ENCODE measurements at regions not wholly inside any gene's neighbourhood (a gene's known extent, or its start where the extent isn't known, plus 50 kb on each side); places are given as distances from the start of the nearest gene placed in this dataset.

GRCh38 chr20:48267860-48268633 lies 482.8 kb upstream of the SULF2 start:
- Histone ChIP-seq H3K27ac (replicated peaks) (no peak overlapping the region), H3K4me3 (replicated peaks; ENCODE audit: insufficient read depth, low read length) (no peak overlapping the region), H3K27me3 (ENCODE audit: insufficient read depth, poor library complexity, severe bottlenecking) (no peaks in the 10 kb centered on the region)
- no peak for DNase-seq (ENCODE audit: low read depth in 1 of 2, low spot score in 1 of 2)
- TF ChIP-seq, protein P1, sequence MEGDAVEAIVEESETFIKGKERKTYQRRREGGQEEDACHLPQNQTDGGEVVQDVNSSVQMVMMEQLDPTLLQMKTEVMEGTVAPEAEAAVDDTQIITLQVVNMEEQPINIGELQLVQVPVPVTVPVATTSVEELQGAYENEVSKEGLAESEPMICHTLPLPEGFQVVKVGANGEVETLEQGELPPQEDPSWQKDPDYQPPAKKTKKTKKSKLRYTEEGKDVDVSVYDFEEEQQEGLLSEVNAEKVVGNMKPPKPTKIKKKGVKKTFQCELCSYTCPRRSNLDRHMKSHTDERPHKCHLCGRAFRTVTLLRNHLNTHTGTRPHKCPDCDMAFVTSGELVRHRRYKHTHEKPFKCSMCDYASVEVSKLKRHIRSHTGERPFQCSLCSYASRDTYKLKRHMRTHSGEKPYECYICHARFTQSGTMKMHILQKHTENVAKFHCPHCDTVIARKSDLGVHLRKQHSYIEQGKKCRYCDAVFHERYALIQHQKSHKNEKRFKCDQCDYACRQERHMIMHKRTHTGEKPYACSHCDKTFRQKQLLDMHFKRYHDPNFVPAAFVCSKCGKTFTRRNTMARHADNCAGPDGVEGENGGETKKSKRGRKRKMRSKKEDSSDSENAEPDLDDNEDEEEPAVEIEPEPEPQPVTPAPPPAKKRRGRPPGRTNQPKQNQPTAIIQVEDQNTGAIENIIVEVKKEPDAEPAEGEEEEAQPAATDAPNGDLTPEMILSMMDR (IDR thresholded peaks at IDR 0.05; ENCODE audit: insufficient read depth, low read length): no peak
- TF ChIP-seq GABPA (IDR thresholded peaks at IDR 0.05; ENCODE audit: low read depth) (no peak), POLR2AphosphoS5 (IDR thresholded peaks at IDR 0.05; ENCODE audit: low read depth) (no peak), SPI1 (IDR thresholded peaks at IDR 0.05; ENCODE audit: borderline replicate concordance, low read depth) (no peak), REST (IDR thresholded peaks at IDR 0.05; ENCODE audit: insufficient replicate concordance, low read depth) (no peak)

DNA sequence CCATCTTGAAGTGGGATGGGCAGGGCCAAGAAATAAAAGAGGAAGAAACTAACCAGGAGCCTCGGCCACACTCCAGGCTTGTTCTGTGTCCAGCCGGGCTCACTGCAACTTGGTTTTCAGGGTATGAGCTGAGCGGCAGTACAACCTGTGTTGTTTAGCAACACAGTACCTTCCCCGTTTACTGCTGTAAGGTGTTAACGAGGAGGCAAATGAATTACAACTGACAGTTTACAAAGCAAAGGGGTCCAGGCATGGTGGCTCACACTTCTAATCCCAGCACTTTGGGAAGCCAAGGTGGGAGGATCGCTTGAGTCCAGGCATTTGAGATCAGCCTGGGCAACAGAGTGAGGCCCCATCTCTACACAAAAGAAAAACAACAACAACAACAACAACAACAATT lies 481.3 kb upstream of the SULF2 start:
- H3K4me3 ChIP-seq (replicated peaks; ENCODE audit: insufficient read depth, low read length): no peak overlapping the region
- no peak overlapping the region for H3K27ac ChIP-seq (replicated peaks)
- DNase-seq (ENCODE audit: low read depth in 1 of 2, low spot score in 1 of 2): no peak
- no peaks in the 10 kb centered on the region for H3K27me3 ChIP-seq (ENCODE audit: insufficient read depth, poor library complexity, severe bottlenecking)
- TF ChIP-seq REST (IDR thresholded peaks at IDR 0.05; ENCODE audit: insufficient replicate concordance, low read depth) (no peak), POLR2AphosphoS5 (IDR thresholded peaks at IDR 0.05; ENCODE audit: low read depth) (no peak), SPI1 (IDR thresholded peaks at IDR 0.05; ENCODE audit: borderline replicate concordance, low read depth) (no peak), GABPA (IDR thresholded peaks at IDR 0.05; ENCODE audit: low read depth) (no peak)
- TF ChIP-seq, protein P1 (IDR thresholded peaks at IDR 0.05; ENCODE audit: insufficient read depth, low read length): no peak

- DNase-seq (ENCODE audit: low read depth in 1 of 2, low spot score in 1 of 2): no peak
- no peak overlapping the region for H3K27ac ChIP-seq (replicated peaks)
- TF ChIP-seq POLR2AphosphoS5 (IDR thresholded peaks at IDR 0.05; ENCODE audit: low read depth) (no peak), REST (IDR thresholded peaks at IDR 0.05; ENCODE audit: insufficient replicate concordance, low read depth) (no peak), GABPA (IDR thresholded peaks at IDR 0.05; ENCODE audit: low read depth) (no peak)
- TF ChIP-seq, protein P1 (IDR thresholded peaks at IDR 0.05; ENCODE audit: insufficient read depth, low read length): no peak
Observed at GRCh38 chr20:48265791-48266190, 480.5 kb upstream of the SULF2 start.

More at GRCh38 chr20:48265791-48266190, 480.5 kb upstream of the SULF2 start:
- Histone ChIP-seq H3K4me3 (replicated peaks; ENCODE audit: insufficient read depth, low read length) (no peak overlapping the region), H3K27me3 (ENCODE audit: insufficient read depth, poor library complexity, severe bottlenecking) (no peaks in the 10 kb centered on the region)
